ENCODE measurements at regions not wholly inside any gene's neighbourhood (a gene's known extent, or its start where the extent isn't known, plus 50 kb on each side); places are given as distances from the start of the nearest gene placed in this dataset.

DNA sequence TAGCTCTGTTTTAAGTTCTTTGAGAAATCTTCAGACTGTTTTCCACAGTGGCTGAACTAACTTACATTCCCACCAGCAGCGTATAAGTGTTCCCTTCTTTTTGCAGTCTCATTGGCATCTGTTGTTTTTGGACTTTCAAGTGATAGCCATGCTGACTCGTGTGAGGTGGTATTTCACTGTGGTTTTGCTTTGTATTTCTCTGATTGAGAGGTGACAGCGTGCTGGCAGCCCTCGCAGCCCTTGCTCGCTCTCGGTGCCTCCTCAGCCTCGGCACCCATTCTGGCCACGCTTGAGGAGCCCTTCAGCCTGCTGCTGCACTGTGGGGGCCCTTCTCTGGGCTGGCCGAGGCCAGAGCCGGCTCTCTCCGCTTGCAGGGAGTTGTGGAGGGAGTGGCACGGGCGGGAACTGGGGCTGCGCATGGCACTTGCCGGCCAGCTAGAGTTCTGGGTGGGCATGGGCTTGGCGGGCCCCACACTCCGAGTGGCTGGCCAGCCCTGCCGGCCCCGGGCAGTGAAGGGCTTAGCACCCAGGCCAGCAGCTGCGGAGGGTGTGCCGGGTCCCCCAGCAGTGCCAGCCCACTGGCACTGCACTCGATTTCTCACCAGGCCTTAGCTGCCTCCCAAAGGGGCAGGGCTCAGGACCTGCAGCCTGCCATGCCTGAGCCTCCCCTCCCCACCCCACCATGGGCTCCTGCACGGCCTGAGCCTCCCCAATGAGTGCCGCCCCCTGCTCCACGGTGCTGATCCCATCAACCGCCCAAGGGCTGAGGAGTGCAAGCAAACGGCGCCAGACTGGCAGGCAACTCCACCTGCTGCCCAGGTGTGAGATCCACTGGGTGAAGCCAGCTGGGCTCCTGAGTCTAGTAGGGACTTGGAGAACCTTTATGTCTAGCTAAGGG, 151.8 kb downstream of the IRS1 start:
- Histone ChIP-seq H3K4me3 (no peak overlapping the region), H3K27ac (no peak overlapping the region), H3K36me3 (no peaks in the 10 kb centered on the region), H3K27me3 (replicated peaks; ENCODE audit: insufficient read depth) (no peaks in the 10 kb centered on the region), H3K4me1 (replicated peaks) (peaks cover 3% of the 10 kb centered on the region), H3K9me3 (no peaks in the 10 kb centered on the region)
- 90% methylated on average over 28 of the region's 28 CpGs for WGBS
- intact Hi-C loops (cut with DNase I): no loop called here
- DNase-seq (ENCODE audit: low spot score): no peak
- TF ChIP-seq POLR2A (IDR thresholded peaks at IDR 0.05): no peak
- TF ChIP-seq POLR2AphosphoS5 (IDR thresholded peaks at IDR 0.05): no peak
- TF ChIP-seq, protein P1, sequence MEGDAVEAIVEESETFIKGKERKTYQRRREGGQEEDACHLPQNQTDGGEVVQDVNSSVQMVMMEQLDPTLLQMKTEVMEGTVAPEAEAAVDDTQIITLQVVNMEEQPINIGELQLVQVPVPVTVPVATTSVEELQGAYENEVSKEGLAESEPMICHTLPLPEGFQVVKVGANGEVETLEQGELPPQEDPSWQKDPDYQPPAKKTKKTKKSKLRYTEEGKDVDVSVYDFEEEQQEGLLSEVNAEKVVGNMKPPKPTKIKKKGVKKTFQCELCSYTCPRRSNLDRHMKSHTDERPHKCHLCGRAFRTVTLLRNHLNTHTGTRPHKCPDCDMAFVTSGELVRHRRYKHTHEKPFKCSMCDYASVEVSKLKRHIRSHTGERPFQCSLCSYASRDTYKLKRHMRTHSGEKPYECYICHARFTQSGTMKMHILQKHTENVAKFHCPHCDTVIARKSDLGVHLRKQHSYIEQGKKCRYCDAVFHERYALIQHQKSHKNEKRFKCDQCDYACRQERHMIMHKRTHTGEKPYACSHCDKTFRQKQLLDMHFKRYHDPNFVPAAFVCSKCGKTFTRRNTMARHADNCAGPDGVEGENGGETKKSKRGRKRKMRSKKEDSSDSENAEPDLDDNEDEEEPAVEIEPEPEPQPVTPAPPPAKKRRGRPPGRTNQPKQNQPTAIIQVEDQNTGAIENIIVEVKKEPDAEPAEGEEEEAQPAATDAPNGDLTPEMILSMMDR (IDR thresholded peaks at IDR 0.05): no peak

DNA sequence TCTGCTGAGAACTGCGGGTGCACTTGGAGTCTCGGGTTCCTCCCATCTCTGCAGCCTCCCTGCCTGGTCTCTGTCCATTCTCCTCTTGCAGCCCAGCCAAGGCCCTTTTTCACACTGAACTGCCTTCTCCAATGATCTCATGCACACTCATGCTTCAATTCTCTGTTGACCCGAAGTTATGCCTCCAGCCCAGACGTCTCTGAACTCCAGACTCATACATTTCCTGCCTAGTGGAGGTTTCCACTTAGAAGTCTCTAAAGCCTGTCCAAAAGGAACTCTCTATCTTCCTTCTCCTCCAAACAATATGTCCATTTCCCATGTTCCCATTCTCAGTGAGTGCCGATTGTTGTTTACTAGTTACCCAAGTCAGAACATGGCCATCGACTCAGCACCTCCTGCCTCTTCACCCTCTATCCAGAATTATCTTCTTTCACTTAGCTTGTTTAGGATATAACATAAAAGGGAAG, 155.2 kb downstream of the IRS1 start:
- Histone ChIP-seq H3K27ac (no peak overlapping the region), H3K9me3 (no peaks in the 10 kb centered on the region), H3K4me1 (replicated peaks) (no peaks in the 10 kb centered on the region), H3K27me3 (replicated peaks; ENCODE audit: insufficient read depth) (no peaks in the 10 kb centered on the region), H3K36me3 (no peaks in the 10 kb centered on the region), H3K4me3 (no peak overlapping the region)
- 76% methylated on average over 6 of the region's 6 CpGs for WGBS
- TF ChIP-seq POLR2AphosphoS5 (IDR thresholded peaks at IDR 0.05) (no peak), POLR2A (IDR thresholded peaks at IDR 0.05) (no peak)
- TF ChIP-seq, protein P1 (IDR thresholded peaks at IDR 0.05): no peak
- intact Hi-C loops (cut with DNase I): no loop called here
- DNase-seq (ENCODE audit: low spot score): no peak

DNA sequence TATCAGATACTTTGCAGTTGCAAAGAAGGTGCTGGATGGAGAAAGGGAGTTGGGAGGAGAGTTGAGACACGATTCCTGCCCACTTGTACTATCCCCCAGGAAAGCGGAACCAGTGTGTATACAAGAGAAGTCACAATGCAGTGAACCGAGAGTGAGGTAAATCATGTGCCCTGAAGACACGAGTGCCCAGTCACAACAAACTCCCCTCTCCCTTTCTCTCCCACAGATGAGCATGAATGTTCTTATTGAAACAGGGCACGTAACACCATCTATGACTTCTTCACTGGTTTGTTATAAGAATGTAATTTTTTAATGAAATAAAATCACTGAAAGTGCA, 155.7 kb downstream of the IRS1 start:
- intact Hi-C loops (cut with DNase I): no loop called here
- Histone ChIP-seq H3K27ac (no peak overlapping the region), H3K27me3 (replicated peaks; ENCODE audit: insufficient read depth) (no peaks in the 10 kb centered on the region), H3K9me3 (no peaks in the 10 kb centered on the region), H3K4me3 (no peak overlapping the region), H3K36me3 (no peaks in the 10 kb centered on the region), H3K4me1 (replicated peaks) (no peaks in the 10 kb centered on the region)
- TF ChIP-seq, protein P1 (IDR thresholded peaks at IDR 0.05): no peak
- no peak for DNase-seq (ENCODE audit: low spot score)
- WGBS: 93% methylated on average over 5 of the region's 5 CpGs

DNA sequence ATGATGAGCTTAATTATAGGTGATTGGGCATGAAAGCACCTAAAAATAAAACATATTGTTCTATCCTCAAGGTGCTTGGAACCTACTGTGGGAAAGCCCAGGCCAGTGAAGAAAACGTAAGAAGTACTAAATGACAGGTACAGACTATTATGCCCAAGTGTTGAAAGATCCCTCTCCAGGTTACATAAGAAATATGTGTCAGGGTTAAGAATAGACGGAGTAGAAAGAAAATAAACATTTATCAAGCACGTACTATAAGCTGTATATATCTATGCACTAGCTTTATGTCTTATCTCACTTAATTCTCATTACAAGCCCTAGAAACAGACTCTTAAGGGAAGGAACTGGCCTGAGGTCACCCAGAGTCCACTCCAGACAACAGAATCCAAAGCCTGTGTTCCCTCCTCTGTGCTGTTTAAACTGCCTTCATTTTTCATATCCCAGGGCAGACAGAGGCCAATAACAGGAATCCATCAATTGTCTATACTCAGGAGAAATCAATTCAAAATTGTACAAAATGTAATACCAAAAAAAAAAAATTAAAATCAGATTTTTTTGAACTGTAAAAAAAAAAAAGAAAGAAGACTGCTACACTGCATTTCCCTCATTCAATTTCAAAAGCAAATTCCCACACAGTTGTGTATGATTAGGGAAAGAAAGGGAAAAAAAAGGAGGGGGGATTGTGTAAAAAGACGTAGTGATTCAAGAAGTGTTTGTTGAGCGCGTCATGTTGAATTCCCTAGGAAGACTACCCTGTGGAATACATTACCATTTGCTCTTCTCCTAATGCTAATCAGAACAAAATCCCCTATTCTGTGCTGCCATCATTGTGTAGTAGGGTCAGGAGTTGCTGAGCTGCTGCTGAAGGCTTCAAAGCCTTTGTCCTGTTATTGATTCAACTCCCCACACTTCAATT, 156.3 kb downstream of the IRS1 start:
- no peak overlapping the region for H3K4me3 ChIP-seq
- no peaks in the 10 kb centered on the region for H3K36me3 ChIP-seq
- no peak overlapping the region for H3K27ac ChIP-seq
- TF ChIP-seq POLR2AphosphoS5 (IDR thresholded peaks at IDR 0.05): no peak
- TF ChIP-seq, protein P1 (IDR thresholded peaks at IDR 0.05): no peak
- no peak for TF ChIP-seq POLR2A (IDR thresholded peaks at IDR 0.05)
- H3K27me3 ChIP-seq (replicated peaks; ENCODE audit: insufficient read depth): no peaks in the 10 kb centered on the region
- 85% methylated on average over 6 of the region's 6 CpGs for WGBS
- intact Hi-C loops (cut with DNase I): no loop called here
- no peaks in the 10 kb centered on the region for H3K4me1 ChIP-seq (replicated peaks)
- no peaks in the 10 kb centered on the region for H3K9me3 ChIP-seq
- no peak for DNase-seq (ENCODE audit: low spot score)
